ENCODE measurements at regions not wholly inside any gene's neighbourhood (a gene's known extent, or its start where the extent isn't known, plus 50 kb on each side); places are given as distances from the start of the nearest gene placed in this dataset.
"Not testable (repeated sequence)": the region's sequence is repeated elsewhere in the genome, so short reads cannot be mapped to it uniquely, and the experiment has no call there.

- no peak for DNase-seq
Measured at GRCh38 chrX:786441-786881, 155.9 kb downstream of the SHOX start.

GRCh38 chrX:784829-785228, 154.2 kb downstream of the SHOX start:
- no peak for DNase-seq

GRCh38 chrX:781224-782204, 150.9 kb downstream of the SHOX start:
- DNase-seq: no peak

GRCh38 chrX:776529-777230, 146.1 kb downstream of the SHOX start:
- no peak for DNase-seq

- DNase-seq: no peak
Measured at GRCh38 chrX:776061-776460, 145.5 kb downstream of the SHOX start.

GRCh38 chrX:774536-774935, 143.9 kb downstream of the SHOX start:
- DNase-seq: no peak

GRCh38 chrX:773292-774025, 142.9 kb downstream of the SHOX start:
- no peak for DNase-seq

GRCh38 chrX:771536-771935, 140.9 kb downstream of the SHOX start:
- DNase-seq: no peak

- no peak for DNase-seq
Measured at GRCh38 chrX:769796-770195, 139.2 kb downstream of the SHOX start.

GRCh38 chrX:768596-768995, 138.0 kb downstream of the SHOX start:
- no peak for DNase-seq

- DNase-seq: no peak
Measured at GRCh38 chrX:758917-759316, 128.3 kb downstream of the SHOX start.

GRCh38 chrX:750812-751211, 120.2 kb downstream of the SHOX start:
- no peak for DNase-seq

- DNase-seq: no peak
Measured at GRCh38 chrX:750263-750662, 119.7 kb downstream of the SHOX start.

GRCh38 chrX:747176-747575, 116.6 kb downstream of the SHOX start:
- DNase-seq: no peak

- DNase-seq: no peak
Measured at GRCh38 chrX:739611-740010, 109.0 kb downstream of the SHOX start.

- not testable (repeated sequence) for DNase-seq
Measured at GRCh38 chrX:737021-737420, 106.4 kb downstream of the SHOX start.

- DNase-seq: no peak
Measured at GRCh38 chrX:734362-734761, 103.8 kb downstream of the SHOX start.

GRCh38 chrX:733961-734360, 103.4 kb downstream of the SHOX start:
- no peak for DNase-seq

- DNase-seq: no peak
Measured at GRCh38 chrX:729583-730409, 99.2 kb downstream of the SHOX start.

- not testable (repeated sequence) for DNase-seq
Measured at GRCh38 chrX:729101-729500, 98.5 kb downstream of the SHOX start.

- DNase-seq: not testable (repeated sequence)
Measured at GRCh38 chrX:728639-729038, 98.0 kb downstream of the SHOX start.
